Stimulated activated CD4-positive, alpha-beta T cell treated with anti-CD3 and anti-CD28 coated beads, TNF-alpha, amount 100 ng/mL, for 48 hours (primary cell): ENCODE measurements at regions not wholly inside any gene's neighbourhood (a gene's known extent, or its start where the extent isn't known, plus 50 kb on each side); places are given as distances from the start of the nearest gene placed in this dataset.

Source experiments
- DNase-seq, 3 donors: peaks; one replicate each; pipeline ENCODE4 v3.0.0-alpha.2; 2020; ENCODE audit warnings: low read depth in 3 of 3

GRCh38 chr14:34350903-34351302 is 111.1 kb downstream of the SPTSSA start:
- no peak for DNase-seq

- no peak for DNase-seq
Measured at GRCh38 chr14:34348592-34348991, 113.4 kb downstream of the SPTSSA start.

DNA sequence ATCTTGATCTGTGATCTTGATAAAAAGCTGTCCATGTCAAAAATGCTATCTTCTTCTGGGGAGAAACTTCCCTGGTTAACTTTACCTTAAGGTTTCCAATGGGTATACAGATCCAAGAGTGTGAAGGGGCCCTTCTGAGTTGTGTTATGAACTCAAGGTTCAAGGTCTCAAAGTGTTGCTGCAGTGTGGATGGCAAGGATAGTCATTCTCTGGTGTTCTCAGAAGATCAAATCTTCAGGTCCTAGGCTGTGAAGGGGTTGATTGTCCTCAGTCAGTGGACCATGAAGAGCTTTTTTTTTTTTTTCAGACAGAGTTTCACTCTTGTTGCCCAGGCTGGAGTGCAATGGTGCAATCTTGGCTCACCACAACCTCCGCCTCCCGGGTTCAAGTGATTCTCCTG is 114.4 kb downstream of the SPTSSA start:
- no peak for DNase-seq

GRCh38 chr14:34345718-34346465 is 116.1 kb downstream of the SPTSSA start:
- DNase-seq: no peak

GRCh38 chr14:34344318-34344717 is 117.7 kb downstream of the SPTSSA start:
- no peak for DNase-seq

- no peak for DNase-seq
Measured at GRCh38 chr14:34340025-34340625, 121.9 kb downstream of the SPTSSA start.

DNA sequence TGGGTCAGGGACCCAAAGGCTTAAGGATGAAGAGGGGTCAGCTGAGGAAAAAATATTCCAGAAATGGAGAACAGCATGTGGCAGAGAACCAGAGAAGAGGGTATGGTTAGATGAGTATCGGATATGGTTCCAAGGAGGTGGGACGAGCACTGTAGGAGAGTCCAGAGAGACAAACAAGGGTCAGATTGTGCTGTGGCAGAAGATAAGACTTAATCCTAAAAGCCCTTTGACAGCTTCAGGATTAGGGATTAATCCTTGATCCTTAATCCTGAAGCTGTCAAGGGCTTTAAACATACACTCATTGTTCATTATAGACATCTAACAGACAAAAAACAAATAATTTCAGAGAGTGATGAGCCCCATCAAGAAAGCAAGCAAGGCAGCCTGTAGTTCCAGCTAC is 124.0 kb downstream of the SPTSSA start:
- no peak for DNase-seq

DNA sequence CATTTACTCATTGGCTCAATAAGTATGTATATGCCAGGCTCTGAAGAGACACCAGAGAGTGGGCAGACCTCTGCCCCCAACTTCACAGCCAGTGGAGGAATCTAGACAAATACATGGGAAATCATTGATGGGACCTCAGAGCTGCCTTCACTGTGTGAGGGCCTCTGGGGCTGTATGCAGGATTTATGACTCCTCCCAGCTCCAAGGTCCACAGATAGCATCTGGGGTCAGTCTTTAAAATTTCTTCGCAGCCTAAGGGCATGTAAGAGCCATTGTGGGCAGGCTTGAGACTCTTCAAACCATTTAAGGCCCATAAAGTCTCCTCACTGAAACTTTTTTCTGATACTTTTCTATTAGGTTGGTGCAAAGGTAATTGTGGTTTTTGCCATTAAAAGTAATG is 125.5 kb downstream of the SPTSSA start:
- no peak for DNase-seq

- DNase-seq: no peak
Measured at GRCh38 chr14:34335968-34336367, 126.1 kb downstream of the SPTSSA start.

GRCh38 chr14:34334329-34334728 is 127.7 kb downstream of the SPTSSA start:
- DNase-seq: no peak

DNA sequence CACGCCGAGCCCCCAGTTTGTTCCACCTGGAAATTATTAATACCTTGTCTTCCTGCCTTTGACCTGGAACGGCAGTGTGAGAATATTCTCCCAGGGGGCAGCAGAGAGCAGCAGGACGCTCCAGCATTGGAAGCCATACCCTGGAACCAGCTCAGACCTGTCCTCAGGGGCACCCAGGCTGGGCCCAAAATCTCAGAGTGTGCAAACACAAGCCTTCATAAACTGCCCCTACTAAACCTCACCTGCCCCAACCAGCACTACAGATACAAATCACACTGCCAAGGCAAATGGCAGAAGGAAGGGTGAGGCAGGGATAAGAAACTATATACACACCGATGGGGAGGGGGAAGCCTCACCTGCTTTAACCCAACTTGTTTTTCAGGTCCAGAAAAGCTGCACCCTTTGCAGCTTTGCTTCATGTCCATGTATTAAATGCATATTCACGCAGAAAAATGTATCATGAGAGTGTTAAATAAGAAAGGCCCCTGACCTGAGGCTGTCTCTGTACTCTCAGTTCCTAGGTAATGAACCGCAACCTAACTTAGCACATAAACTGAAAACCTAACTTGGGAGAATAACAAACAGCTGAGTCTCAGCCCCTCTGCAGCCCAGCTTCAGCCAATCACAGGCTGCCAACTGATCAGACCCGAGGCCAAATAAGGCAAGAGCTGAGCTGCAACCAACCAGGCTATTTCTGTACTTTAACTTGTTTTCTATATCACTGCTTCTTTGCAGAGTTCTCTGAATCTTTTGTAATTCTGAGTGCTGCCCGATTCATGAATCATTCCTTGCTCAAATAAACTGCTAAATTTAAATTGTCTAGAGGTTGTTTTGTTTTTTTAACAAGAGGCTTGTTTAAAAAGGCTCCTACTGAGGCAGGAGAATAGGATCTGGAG is 130.1 kb downstream of the SPTSSA start:
- peak; percentile 31 to 63 (median 46) for DNase-seq

DNA sequence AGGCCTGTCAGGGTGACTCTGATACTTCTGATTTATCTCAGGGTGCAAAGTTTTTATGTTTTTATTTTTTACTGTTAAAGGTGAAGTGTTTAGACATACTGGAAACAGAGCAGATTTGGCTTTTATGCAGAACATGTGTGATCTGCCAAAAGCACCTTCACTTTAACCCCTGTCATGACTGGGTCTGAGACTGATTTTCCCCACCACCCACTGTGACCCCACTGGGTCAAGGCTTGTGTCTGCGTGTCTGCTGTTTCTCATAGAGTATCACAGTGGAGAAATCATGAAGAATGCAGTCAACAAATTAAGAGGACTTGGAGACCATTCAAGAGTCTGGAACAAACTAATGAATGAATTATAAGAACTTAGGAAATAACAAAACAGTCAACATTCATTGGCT is 131.2 kb downstream of the SPTSSA start:
- DNase-seq: no peak

DNA sequence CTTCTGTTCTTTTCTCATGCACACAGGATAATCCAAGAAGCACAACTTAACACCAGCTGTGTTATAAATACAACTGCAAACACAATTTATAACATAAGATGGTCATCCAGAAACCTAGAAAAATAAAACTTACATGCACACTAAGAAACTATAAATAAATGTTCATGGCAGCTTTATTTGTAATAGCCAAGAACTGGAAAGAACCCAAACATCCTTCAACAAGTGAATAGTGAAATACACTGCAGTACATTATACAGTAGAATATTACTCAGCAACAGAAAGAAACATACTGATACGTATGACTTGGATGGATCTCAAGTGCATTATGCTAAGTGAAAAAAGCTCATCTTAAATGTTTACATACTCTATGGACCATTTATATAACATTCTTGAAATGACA is 132.7 kb downstream of the SPTSSA start:
- DNase-seq: no peak

- DNase-seq: no peak
Measured at GRCh38 chr14:34328178-34328577, 133.9 kb downstream of the SPTSSA start.

GRCh38 chr14:34325493-34325892 is 136.5 kb downstream of the SPTSSA start:
- no peak for DNase-seq

DNA sequence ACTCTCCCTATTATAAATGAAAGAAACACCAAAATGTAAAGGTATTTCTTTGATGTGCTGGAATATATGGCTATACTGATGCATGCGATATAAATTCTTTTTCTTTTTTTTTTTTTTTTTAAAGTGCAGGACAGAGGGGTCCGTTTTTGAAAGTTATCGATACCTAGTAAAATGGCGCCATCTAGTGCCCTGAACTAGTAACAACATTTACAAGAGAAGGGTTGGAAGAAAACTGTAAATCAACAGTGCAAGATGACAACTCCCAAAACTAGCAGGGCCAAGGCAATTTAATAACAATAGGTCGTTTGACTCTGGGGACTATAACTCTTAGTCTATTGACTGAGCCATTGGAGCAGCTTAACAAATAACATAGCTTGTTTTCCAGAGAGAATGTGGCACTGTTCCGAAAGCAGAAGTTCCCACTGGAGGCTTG is 137.7 kb downstream of the SPTSSA start:
- DNase-seq: peak in 1 of 3 donors; percentile 16

GRCh38 chr14:34322940-34323418 is 139.1 kb downstream of the SPTSSA start:
- DNase-seq: peak; percentile 40 to 70 (median 69)

GRCh38 chr14:34319140-34319539 is 142.9 kb downstream of the SPTSSA start:
- DNase-seq: no peak

DNA sequence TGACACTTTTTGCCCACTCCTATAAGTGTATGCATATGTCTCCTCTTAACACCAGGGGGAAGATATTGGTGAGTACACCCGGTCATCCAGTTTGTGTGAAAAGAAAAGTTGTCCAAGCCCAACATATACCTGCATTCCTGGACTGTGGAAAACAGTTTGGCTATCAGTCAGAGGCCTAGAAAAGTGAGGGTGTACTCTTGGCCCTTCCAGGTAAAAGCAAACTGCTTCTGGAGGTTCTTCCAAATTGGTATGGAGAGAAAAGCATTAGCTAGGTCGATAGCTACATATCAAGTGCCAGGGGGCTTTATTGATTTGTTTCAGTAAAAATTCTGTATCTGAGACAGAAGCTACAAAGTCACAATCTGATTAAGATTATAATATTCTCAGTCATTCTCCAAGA is 144.0 kb downstream of the SPTSSA start:
- no peak for DNase-seq

DNA sequence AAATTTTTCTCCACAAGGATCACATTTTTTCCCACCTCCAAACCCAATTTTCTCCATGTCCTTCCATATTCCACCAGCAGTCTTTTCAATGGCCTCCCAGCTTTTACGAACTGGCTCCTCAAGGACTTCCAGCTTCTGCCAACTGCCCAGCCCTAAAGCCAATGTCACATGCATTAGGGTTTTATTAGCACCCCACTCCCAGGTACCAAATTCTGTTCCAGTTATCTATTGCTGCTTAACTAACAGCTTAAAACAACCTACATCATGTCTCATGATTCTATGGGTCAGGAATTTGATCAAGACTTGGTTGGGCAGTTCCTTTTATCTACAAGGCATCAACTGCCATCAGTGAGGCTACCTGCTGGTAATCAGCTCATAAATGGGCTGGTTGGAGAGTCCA is 151.3 kb downstream of the SPTSSA start:
- no peak for DNase-seq

- no peak for DNase-seq
Measured at GRCh38 chr14:34303811-34304210, 158.2 kb downstream of the SPTSSA start.

- no peak for DNase-seq
Measured at GRCh38 chr14:34302654-34303053, 159.4 kb downstream of the SPTSSA start.
